Glutamatergic neuron (in vitro differentiated cells): ENCODE measurements at regions not wholly inside any gene's neighbourhood (a gene's known extent, or its start where the extent isn't known, plus 50 kb on each side); places are given as distances from the start of the nearest gene placed in this dataset.

ENCODE experiments used
- DNase-seq: peaks from one replicate; pipeline ENCODE4 v3.0.0; 2022
- H3K27ac Mint-ChIP-seq: one replicate; pipeline ENCODE4 v1.8.0; 2020; ENCODE audit warnings: mild to moderate bottlenecking, mixed read lengths, inconsistent platforms; ENCODE audit not compliant: unreplicated experiment
- H3K27me3 Mint-ChIP-seq: one replicate; pipeline ENCODE4 v1.8.0; 2020; ENCODE audit warnings: mild to moderate bottlenecking, moderate library complexity, mixed read lengths, inconsistent platforms; ENCODE audit not compliant: unreplicated experiment
- H3K36me3 Mint-ChIP-seq: one replicate; pipeline ENCODE4 v1.8.0; 2020; ENCODE audit warnings: mild to moderate bottlenecking, mixed read lengths, inconsistent platforms; ENCODE audit not compliant: unreplicated experiment
- H3K4me1 Mint-ChIP-seq: one replicate; pipeline ENCODE4 v1.8.0; 2020; ENCODE audit warnings: mild to moderate bottlenecking, low read depth, mixed read lengths, inconsistent platforms; ENCODE audit not compliant: unreplicated experiment
- H3K4me3 Mint-ChIP-seq: one replicate; pipeline ENCODE4 v1.8.0; 2020; ENCODE audit warnings: mild to moderate bottlenecking, mixed read lengths, inconsistent platforms; ENCODE audit not compliant: unreplicated experiment
- H3K9me3 Mint-ChIP-seq: one replicate; pipeline ENCODE4 v1.8.0; 2020; ENCODE audit warnings: mild to moderate bottlenecking, moderate library complexity, mixed read lengths, inconsistent platforms; ENCODE audit not compliant: unreplicated experiment
- CTCF ChIP-seq: fragments of 200-600 bp; sonication (generic); IDR thresholded peaks from one replicate; pipeline ENCODE4 v1.5.0; 2021; ENCODE audit not compliant: partially characterized antibody, unreplicated experiment

DNA sequence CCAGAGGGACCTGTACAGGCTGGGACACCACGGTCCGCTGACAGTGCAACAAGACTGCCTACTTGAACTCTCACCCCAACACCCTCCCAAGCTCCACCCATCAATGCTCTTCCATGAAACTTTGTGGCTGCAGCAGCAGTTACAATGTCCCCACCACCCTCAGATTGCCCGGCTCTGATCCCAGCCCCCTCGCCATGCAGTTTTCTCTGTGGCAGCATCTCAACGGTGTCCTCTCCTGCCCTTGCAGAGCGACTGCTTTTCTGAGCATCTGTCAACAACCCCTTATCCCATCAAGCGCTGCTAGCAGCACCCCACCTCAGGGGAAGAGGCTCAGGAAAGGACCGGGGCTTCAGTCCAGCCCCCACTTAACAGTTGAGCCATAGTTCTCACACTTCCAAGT lies 137.1 kb upstream of the NDUFV2 start:
- no peak for DNase-seq
- Mint-ChIP-seq H3K9me3 (peaks cover 2% of the 10 kb centered on the region), H3K4me1 (peaks cover 4% of the 10 kb centered on the region), H3K4me3 (no peak overlapping the region), H3K36me3 (no peaks in the 10 kb centered on the region), H3K27ac (no peak overlapping the region), H3K27me3 (peaks cover 6% of the 10 kb centered on the region)
- TF ChIP-seq CTCF: no peak

DNA sequence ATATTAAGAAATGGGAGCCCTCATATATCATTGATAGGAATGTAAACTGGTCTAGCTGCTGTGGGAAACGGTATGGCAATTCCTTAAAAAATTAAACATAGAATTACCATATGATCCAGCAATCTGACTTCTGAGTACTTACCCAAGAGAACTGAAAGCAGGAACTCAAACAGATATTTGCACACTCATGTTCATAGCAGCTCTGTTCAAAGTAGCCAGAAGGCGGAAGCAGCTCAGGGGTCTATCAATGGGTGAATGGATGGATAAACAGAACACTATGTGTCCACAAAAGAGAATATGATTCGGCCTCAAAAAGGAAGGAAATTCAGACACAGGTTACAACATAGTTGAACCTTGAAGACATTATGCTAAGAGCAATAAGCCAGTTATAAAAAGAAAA lies 135.7 kb upstream of the NDUFV2 start:
- H3K9me3 Mint-ChIP-seq: peaks cover 4% of the 10 kb centered on the region
- H3K27ac Mint-ChIP-seq: no peak overlapping the region
- TF ChIP-seq CTCF: no peak
- no peak overlapping the region for H3K4me3 Mint-ChIP-seq
- no peaks in the 10 kb centered on the region for H3K36me3 Mint-ChIP-seq
- H3K27me3 Mint-ChIP-seq: peaks cover 6% of the 10 kb centered on the region
- no peak for DNase-seq
- peaks cover 6% of the 10 kb centered on the region for H3K4me1 Mint-ChIP-seq

GRCh38 chr18:8967573-8967972 lies 134.9 kb upstream of the NDUFV2 start:
- peaks cover 10% of the 10 kb centered on the region for H3K4me1 Mint-ChIP-seq
- H3K27me3 Mint-ChIP-seq: peaks cover 6% of the 10 kb centered on the region
- no peak for TF ChIP-seq CTCF
- peaks cover 4% of the 10 kb centered on the region for H3K9me3 Mint-ChIP-seq
- H3K27ac Mint-ChIP-seq: no peak overlapping the region
- H3K36me3 Mint-ChIP-seq: no peaks in the 10 kb centered on the region
- no peak for DNase-seq
- no peak overlapping the region for H3K4me3 Mint-ChIP-seq

DNA sequence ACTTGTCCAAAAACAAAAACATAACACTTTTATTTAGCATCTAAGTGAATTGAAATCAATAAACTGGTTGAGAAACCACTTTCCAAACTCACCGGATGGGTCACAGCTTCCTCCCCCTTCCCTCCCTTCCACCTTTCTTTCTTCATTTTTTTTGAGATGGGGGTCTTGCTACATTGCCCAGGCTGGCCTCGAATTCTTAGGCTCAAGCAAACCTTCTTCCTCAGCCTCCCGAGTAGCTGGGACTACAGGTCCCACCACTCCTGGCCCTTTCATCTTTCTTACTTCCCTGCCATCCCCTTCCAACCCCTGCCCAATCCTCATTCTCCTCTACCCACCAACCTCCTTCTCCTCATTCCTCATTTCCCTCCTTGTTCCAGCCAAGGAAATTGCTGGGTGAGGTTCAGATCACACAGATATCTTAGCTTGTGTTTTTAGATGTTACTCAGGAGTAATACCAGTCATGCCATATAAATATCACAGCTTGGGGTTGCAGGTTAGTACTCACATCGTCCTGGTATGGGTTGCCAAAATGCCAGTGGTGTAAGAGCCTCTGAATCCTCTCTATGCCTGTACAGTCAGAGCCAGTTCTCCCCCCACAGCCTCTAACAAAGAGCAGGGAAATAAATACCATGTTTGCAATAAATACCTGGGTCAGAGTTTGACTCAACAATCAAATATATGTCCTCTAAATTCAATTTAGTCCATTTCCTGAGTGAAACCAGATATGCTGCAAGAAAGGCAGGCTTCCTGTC lies 132.7 kb upstream of the NDUFV2 start:
- peaks cover 6% of the 10 kb centered on the region for H3K4me1 Mint-ChIP-seq

More for the DNA sequence above, 132.7 kb upstream of the NDUFV2 start:
- peaks cover 6% of the 10 kb centered on the region for H3K27me3 Mint-ChIP-seq
- no peaks in the 10 kb centered on the region for H3K36me3 Mint-ChIP-seq
- H3K9me3 Mint-ChIP-seq: peaks cover 2% of the 10 kb centered on the region
- H3K27ac Mint-ChIP-seq: no peak overlapping the region
- no peak for DNase-seq
- no peak overlapping the region for H3K4me3 Mint-ChIP-seq
- TF ChIP-seq CTCF: no peak
